ENCODE measurements at regions not wholly inside any gene's neighbourhood (a gene's known extent, or its start where the extent isn't known, plus 50 kb on each side); places are given as distances from the start of the nearest gene placed in this dataset.

DNA sequence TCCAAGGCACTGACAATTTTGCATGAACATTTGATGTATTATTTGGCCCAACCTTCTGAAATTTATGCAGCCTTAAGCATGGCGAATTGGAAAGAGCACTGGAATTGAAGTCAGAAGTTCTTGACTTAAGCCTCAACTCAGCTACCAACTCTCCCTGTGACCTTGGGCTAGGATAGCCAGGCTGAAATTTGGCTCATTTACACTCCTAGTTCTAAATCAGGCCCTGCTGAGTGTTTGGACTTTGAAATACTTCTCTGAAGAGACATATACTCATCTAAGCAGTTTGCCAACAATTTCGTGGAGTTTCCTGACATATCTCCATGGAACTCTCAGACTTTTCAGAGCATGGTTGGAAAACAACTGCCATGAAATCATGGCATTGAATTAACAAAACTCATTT, 489.6 kb upstream of the PIK3C3 start:
- Histone ChIP-seq H3K27ac (no peak overlapping the region), H3K27me3 (no peaks in the 10 kb centered on the region), H3K9me3 (no peaks in the 10 kb centered on the region), H3K36me3 (no peaks in the 10 kb centered on the region), H3K4me1 (ENCODE audit: insufficient read depth) (no peaks in the 10 kb centered on the region), H3K4me3 (no peak overlapping the region)
- no peak for DNase-seq
- WGBS, 3 donors = 39 to 51% (median 48%) methylated on average over 2 of the region's 2 CpGs
- intact Hi-C loops (cut with DNase I) = no loop called here
- no peak for TF ChIP-seq POLR2A (IDR thresholded peaks at IDR 0.05)
- no peak for TF ChIP-seq EP300 (IDR thresholded peaks at IDR 0.05)
- TF ChIP-seq, protein P1, sequence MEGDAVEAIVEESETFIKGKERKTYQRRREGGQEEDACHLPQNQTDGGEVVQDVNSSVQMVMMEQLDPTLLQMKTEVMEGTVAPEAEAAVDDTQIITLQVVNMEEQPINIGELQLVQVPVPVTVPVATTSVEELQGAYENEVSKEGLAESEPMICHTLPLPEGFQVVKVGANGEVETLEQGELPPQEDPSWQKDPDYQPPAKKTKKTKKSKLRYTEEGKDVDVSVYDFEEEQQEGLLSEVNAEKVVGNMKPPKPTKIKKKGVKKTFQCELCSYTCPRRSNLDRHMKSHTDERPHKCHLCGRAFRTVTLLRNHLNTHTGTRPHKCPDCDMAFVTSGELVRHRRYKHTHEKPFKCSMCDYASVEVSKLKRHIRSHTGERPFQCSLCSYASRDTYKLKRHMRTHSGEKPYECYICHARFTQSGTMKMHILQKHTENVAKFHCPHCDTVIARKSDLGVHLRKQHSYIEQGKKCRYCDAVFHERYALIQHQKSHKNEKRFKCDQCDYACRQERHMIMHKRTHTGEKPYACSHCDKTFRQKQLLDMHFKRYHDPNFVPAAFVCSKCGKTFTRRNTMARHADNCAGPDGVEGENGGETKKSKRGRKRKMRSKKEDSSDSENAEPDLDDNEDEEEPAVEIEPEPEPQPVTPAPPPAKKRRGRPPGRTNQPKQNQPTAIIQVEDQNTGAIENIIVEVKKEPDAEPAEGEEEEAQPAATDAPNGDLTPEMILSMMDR (IDR thresholded peaks at IDR 0.05) = no peak

DNA sequence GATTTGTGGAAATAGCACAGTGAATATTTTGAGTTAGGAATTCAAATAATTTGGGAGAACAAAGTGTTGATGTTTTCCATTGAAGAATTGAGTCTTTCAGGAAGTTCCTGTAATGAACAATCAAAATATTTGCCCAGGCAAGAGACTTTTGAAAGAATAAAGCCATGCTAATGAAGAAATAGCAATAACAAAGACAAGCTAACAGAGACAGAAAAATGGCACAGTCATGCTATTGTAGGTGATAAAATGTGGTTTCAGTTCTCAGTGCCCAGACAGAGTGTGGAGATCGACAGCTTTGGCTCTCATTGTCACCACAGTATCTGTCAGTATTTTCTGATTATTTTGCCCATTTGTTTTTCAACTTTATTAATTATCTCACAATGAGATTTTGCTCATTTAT, 490.8 kb upstream of the PIK3C3 start:
- intact Hi-C loops (cut with DNase I) = no loop called here
- H3K9me3 ChIP-seq = no peaks in the 10 kb centered on the region
- H3K4me3 ChIP-seq = no peak overlapping the region
- H3K36me3 ChIP-seq = no peaks in the 10 kb centered on the region
- TF ChIP-seq, protein P1 (IDR thresholded peaks at IDR 0.05) = no peak
- no peak for TF ChIP-seq EP300 (IDR thresholded peaks at IDR 0.05)
- no peak for TF ChIP-seq POLR2A (IDR thresholded peaks at IDR 0.05)
- no peak for DNase-seq
- no peak overlapping the region for H3K27ac ChIP-seq
- 50 to 58% (median 55%) methylated on average over 1 of the region's 1 CpG for WGBS, 3 donors
- no peaks in the 10 kb centered on the region for H3K4me1 ChIP-seq (ENCODE audit: insufficient read depth)
- no peaks in the 10 kb centered on the region for H3K27me3 ChIP-seq

DNA sequence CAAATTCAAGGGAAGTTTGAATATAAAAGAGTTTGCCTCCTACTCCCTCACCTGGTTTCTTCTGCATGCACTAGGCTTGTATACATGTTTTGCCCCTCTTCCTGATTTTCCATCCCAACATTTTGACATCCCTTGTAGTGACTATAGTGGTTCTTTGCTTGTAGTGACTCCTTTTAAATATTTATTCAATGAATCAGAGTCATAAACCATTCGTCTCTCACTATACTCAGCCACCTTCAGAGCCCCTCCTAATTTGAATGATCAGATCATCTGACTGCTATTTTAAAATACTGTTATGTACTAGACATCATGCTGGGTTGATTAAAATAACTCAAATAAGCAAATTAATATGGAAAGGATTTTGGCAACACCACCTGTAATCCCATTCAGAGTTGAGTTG, 492.1 kb upstream of the PIK3C3 start:
- intact Hi-C loops (cut with DNase I) = no loop called here
- H3K4me1 ChIP-seq (ENCODE audit: insufficient read depth) = no peaks in the 10 kb centered on the region
- DNase-seq = no peak
- no peak overlapping the region for H3K4me3 ChIP-seq
- no peaks in the 10 kb centered on the region for H3K36me3 ChIP-seq
- H3K27ac ChIP-seq = no peak overlapping the region
- no peak for TF ChIP-seq POLR2A (IDR thresholded peaks at IDR 0.05)
- TF ChIP-seq, protein P1 (IDR thresholded peaks at IDR 0.05) = no peak
- no peaks in the 10 kb centered on the region for H3K27me3 ChIP-seq
- no peaks in the 10 kb centered on the region for H3K9me3 ChIP-seq
- WGBS, 3 donors = 47 to 59% (median 56%) methylated on average over 1 of the region's 1 CpG

DNA sequence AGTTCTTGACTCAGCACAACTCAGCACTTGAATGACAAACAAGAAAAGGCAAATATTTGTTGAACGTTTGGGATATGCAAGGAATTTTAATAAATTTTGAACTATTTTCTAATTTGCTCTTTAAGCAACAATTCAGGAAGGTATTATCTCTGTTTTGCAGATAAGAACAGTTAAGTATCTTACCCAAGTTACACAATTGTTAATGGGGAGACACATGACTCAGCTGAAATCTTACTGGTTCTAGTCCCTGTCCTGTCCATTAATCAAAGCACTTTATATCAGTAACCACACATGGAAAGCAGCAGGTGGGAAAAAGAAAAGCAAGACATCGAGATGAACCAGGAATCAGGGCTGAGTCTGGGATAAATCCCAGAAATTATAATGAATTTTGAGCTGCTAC, 493.9 kb upstream of the PIK3C3 start:
- Histone ChIP-seq H3K36me3 (no peaks in the 10 kb centered on the region), H3K9me3 (no peaks in the 10 kb centered on the region), H3K4me1 (ENCODE audit: insufficient read depth) (no peaks in the 10 kb centered on the region), H3K27ac (no peak overlapping the region), H3K27me3 (no peaks in the 10 kb centered on the region), H3K4me3 (no peak overlapping the region)
- no peak for DNase-seq
- WGBS, 3 donors = 10 to 18% (median 14%) methylated on average over 2 of the region's 2 CpGs
- TF ChIP-seq EP300 (IDR thresholded peaks at IDR 0.05) (no peak), POLR2A (IDR thresholded peaks at IDR 0.05) (no peak)
- TF ChIP-seq, protein P1 (IDR thresholded peaks at IDR 0.05) = no peak
- intact Hi-C loops (cut with DNase I) = no loop called here

- intact Hi-C loops (cut with DNase I) = no loop called here
- H3K36me3 ChIP-seq = no peaks in the 10 kb centered on the region
- no peak for DNase-seq
- H3K4me3 ChIP-seq = no peak overlapping the region
- 88 to 91% (median 89%) methylated on average over 2 of the region's 2 CpGs for WGBS, 3 donors
- H3K4me1 ChIP-seq (ENCODE audit: insufficient read depth) = no peaks in the 10 kb centered on the region
- H3K27ac ChIP-seq = no peak overlapping the region
- no peaks in the 10 kb centered on the region for H3K27me3 ChIP-seq
- TF ChIP-seq EP300 (IDR thresholded peaks at IDR 0.05) (no peak), POLR2A (IDR thresholded peaks at IDR 0.05) (no peak)
- TF ChIP-seq, protein P1 (IDR thresholded peaks at IDR 0.05) = no peak
- no peaks in the 10 kb centered on the region for H3K9me3 ChIP-seq
Measured at GRCh38 chr18:41459656-41460055, 495.4 kb upstream of the PIK3C3 start.

All from ovary (tissue), 7 donors.